OCI-LY1 (cell line): ENCODE measurements at regions not wholly inside any gene's neighbourhood (a gene's known extent, or its start where the extent isn't known, plus 50 kb on each side); places are given as distances from the start of the nearest gene placed in this dataset.

Source experiments
- H2AFZ ChIP-seq: fragments of 200-600 bp; sonication (generic), shearing (Covaris generic); 2 replicates; pipeline ENCODE4 v1.6.0; 2014; ENCODE audit warnings: antibody characterized with exemption, mild to moderate bottlenecking, low read length
- H3F3A ChIP-seq: fragments of 200-600 bp; sonication (generic), shearing (Covaris generic); 2 replicates; pipeline ENCODE4 v1.6.0; 2014; ENCODE audit warnings: mild to moderate bottlenecking, antibody characterized with exemption, low read length, moderate library complexity; ENCODE audit not compliant: insufficient read depth
- H3K27ac ChIP-seq: fragments of 200-600 bp; sonication (generic); 2 replicates; pipeline ENCODE4 v1.5.1; 2014; ENCODE audit warnings: low read length, mixed run types, mild to moderate bottlenecking, low read depth; ENCODE audit not compliant: poor library complexity, severe bottlenecking
- H3K27me3 ChIP-seq: fragments of 200-600 bp; sonication (generic); 2 replicates; pipeline ENCODE4 v1.6.0; 2014; ENCODE audit warnings: antibody characterized with exemption, mild to moderate bottlenecking, low read length, moderate library complexity; ENCODE audit not compliant: insufficient read depth
- H3K36me3 ChIP-seq: fragments of 200-600 bp; sonication (generic); 2 replicates; pipeline ENCODE4 v1.6.1; 2014; ENCODE audit warnings: mild to moderate bottlenecking, antibody characterized with exemption, low read length, moderate library complexity, mixed read lengths; ENCODE audit not compliant: insufficient read depth
- H3K4me1 ChIP-seq: fragments of 200-600 bp; sonication (generic); 2 replicates; pipeline ENCODE4 v1.5.1; 2014; ENCODE audit warnings: mild to moderate bottlenecking, low read length, moderate library complexity; ENCODE audit not compliant: insufficient read depth, severe bottlenecking
- H3K4me2 ChIP-seq: fragments of 200-600 bp; sonication (generic), shearing (Covaris generic); 2 replicates; pipeline ENCODE4 v1.6.1; 2014; ENCODE audit warnings: low read length
- H3K4me3 ChIP-seq: fragments of 200-600 bp; sonication (generic); 2 replicates; pipeline ENCODE4 v1.5.1; 2014; ENCODE audit warnings: low read length, low read depth, mild to moderate bottlenecking, mixed read lengths; ENCODE audit not compliant: poor library complexity, severe bottlenecking
- H3K79me2 ChIP-seq: fragments of 200-600 bp; shearing (Covaris generic); 2 replicates; pipeline ENCODE4 v1.6.1; 2016; ENCODE audit warnings: mixed run types, low read length, mixed read lengths; ENCODE audit not compliant: insufficient read depth
- H3K9ac ChIP-seq: fragments of 200-600 bp; sonication (generic), shearing (Covaris generic); 2 replicates; pipeline ENCODE4 v1.6.1; 2014; ENCODE audit warnings: mild to moderate bottlenecking, low read length, mixed read lengths
- H3K9me2 ChIP-seq: fragments of 200-600 bp; sonication (generic), shearing (Covaris generic); 2 replicates; pipeline ENCODE4 v1.6.1; 2014; ENCODE audit warnings: low read depth, mild to moderate bottlenecking, low read length, mixed read lengths
- H3K9me3 ChIP-seq: fragments of 200-600 bp; shearing (Covaris generic); 2 replicates; pipeline ENCODE4 v1.6.1; 2014; ENCODE audit warnings: low read length, mixed read lengths
- H4K20me1 ChIP-seq: fragments of 200-600 bp; sonication (generic), shearing (Covaris generic); 2 replicates; pipeline ENCODE4 v1.6.0; 2016; ENCODE audit warnings: mild to moderate bottlenecking, low read length; ENCODE audit not compliant: insufficient read depth
- CTCF ChIP-seq: fragments of 200-600 bp; sonication (generic), shearing (Covaris generic); IDR thresholded peaks from 2 replicates; pipeline ENCODE4 v1.5.1; 2017; ENCODE audit warnings: mild to moderate bottlenecking, antibody characterized with exemption, low read length, moderate library complexity, mixed read lengths
- EZH2 ChIP-seq: fragments of 200-600 bp; sonication (generic), shearing (Covaris generic); IDR thresholded peaks from 2 replicates; pipeline ENCODE4 v1.8.0; 2017; ENCODE audit warnings: borderline replicate concordance, mixed run types, mild to moderate bottlenecking, antibody characterized with exemption, low read length, moderate library complexity, mixed read lengths

DNA sequence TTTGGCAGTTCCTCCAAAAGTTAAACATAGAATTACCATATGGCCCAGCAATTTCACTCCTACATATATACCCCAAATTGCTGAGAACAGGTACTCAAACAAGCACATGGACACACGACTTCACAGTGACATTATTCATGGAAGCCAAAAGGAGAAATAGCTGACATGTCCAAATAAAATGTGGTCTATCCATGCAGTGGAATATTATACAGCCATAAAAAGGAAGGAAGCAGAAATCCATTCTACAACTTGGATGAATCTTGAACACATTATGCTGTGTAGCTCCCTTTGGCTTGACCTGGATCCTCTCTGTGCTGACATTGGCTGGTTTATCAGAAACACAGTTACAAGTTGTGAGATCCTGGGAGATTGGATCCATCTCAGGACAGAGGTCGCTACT lies 370.9 kb upstream of the EEF2KMT start:
- no peak overlapping the region for H3K9ac ChIP-seq
- no peak overlapping the region for H3K4me2 ChIP-seq
- no peaks in the 10 kb centered on the region for H3K9me2 ChIP-seq
- H3K9me3 ChIP-seq = no peaks in the 10 kb centered on the region
- H3K27ac ChIP-seq = no peak overlapping the region
- no peaks in the 10 kb centered on the region for H3F3A ChIP-seq
- no peaks in the 10 kb centered on the region for H3K4me1 ChIP-seq
- H3K79me2 ChIP-seq = no peaks in the 10 kb centered on the region
- H3K36me3 ChIP-seq = no peaks in the 10 kb centered on the region
- TF ChIP-seq CTCF = no peak
- TF ChIP-seq EZH2 = no peak
- H4K20me1 ChIP-seq = no peaks in the 10 kb centered on the region
- no peak overlapping the region for H3K4me3 ChIP-seq
- H2AFZ ChIP-seq = no peak overlapping the region
- no peaks in the 10 kb centered on the region for H3K27me3 ChIP-seq

DNA sequence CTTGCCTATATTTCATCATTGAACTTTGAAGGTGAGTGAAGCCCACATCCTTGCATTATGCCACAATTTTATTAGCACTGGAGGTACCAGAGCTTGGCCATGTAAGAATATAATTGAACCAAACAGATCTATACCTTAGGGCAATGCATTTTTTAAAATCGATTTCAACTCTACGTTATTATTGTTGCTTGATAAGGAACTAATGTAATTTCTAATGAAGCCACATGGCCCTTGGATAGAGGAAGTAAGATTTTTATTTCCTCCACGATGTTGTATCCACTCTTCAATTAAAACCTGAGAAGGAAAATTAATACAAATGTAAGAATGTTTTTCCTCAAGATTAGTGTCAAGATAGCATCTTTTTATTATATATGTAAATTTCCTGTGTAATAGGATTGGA lies 370.0 kb upstream of the EEF2KMT start:
- H4K20me1 ChIP-seq = no peaks in the 10 kb centered on the region
- H3K9me2 ChIP-seq = no peaks in the 10 kb centered on the region
- no peaks in the 10 kb centered on the region for H3K27me3 ChIP-seq
- TF ChIP-seq EZH2 = no peak
- no peak for TF ChIP-seq CTCF
- no peaks in the 10 kb centered on the region for H3K36me3 ChIP-seq
- no peak overlapping the region for H3K9ac ChIP-seq
- no peaks in the 10 kb centered on the region for H3K4me1 ChIP-seq
- H3F3A ChIP-seq = no peaks in the 10 kb centered on the region
- no peaks in the 10 kb centered on the region for H3K79me2 ChIP-seq
- no peak overlapping the region for H2AFZ ChIP-seq
- H3K27ac ChIP-seq = no peak overlapping the region
- H3K4me3 ChIP-seq = no peak overlapping the region
- no peak overlapping the region for H3K4me2 ChIP-seq
- H3K9me3 ChIP-seq = no peaks in the 10 kb centered on the region

DNA sequence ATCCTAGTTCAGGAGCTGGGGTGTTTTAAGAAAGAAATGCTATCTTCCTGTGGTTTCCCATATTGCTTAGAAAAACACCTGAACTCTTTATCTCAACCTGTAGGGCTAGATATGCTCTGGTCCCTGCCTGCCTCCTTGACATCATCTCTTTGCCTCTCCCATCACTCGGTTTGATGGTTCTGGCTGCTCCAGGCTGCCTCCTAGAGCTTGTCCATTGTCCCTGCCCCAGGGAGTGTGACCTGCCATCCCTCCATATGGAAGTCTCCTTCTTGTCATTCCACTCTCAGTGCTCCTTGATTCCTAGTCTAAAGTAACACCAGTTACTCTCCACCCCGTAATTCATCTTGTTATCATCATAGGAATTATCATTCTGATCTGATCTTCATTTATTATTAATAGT lies 369.0 kb upstream of the EEF2KMT start:
- Histone ChIP-seq H4K20me1 (no peaks in the 10 kb centered on the region), H3K79me2 (no peaks in the 10 kb centered on the region), H3F3A (no peaks in the 10 kb centered on the region), H3K27ac (no peak overlapping the region), H3K4me2 (no peak overlapping the region), H3K36me3 (no peaks in the 10 kb centered on the region), H3K4me1 (no peaks in the 10 kb centered on the region), H3K9me2 (no peaks in the 10 kb centered on the region), H3K27me3 (0 out of 2 replicates have a peak, but pooled peaks cover 2% of the 10 kb centered on the region), H3K4me3 (no peak overlapping the region), H3K9ac (no peak overlapping the region), H3K9me3 (no peaks in the 10 kb centered on the region), H2AFZ (no peak overlapping the region)
- no peak for TF ChIP-seq CTCF
